ENCODE measurements at regions not wholly inside any gene's neighbourhood (a gene's known extent, or its start where the extent isn't known, plus 50 kb on each side); places are given as distances from the start of the nearest gene placed in this dataset.
"Not testable (repeated sequence)": the region's sequence is repeated elsewhere in the genome, so short reads cannot be mapped to it uniquely, and the experiment has no call there.

GRCh38 chr13:89455225-89455624 is 1784.1 kb downstream of the SLITRK5 start:
- H3K27ac ChIP-seq (replicated peaks) = no peak overlapping the region
- TF ChIP-seq CTCF (IDR thresholded peaks at IDR 0.05; ENCODE audit: borderline replicate concordance) = no peak
- H3K9me3 ChIP-seq (replicated peaks) = no peaks in the 10 kb centered on the region
- intact Hi-C loops (cut with micrococcal nuclease) = no loop called here
- no peaks in the 10 kb centered on the region for H3K27me3 ChIP-seq (ENCODE audit: low read depth)
- no peaks in the 10 kb centered on the region for H3K36me3 ChIP-seq
- H3K4me3 ChIP-seq = no peak overlapping the region
- H3K4me1 ChIP-seq = no peaks in the 10 kb centered on the region
- DNase-seq = no peak

GRCh38 chr13:89455741-89456140 is 1784.6 kb downstream of the SLITRK5 start:
- Histone ChIP-seq H3K36me3 (no peaks in the 10 kb centered on the region), H3K4me1 (no peaks in the 10 kb centered on the region), H3K27me3 (ENCODE audit: low read depth) (no peaks in the 10 kb centered on the region), H3K4me3 (no peak overlapping the region), H3K27ac (replicated peaks) (no peak overlapping the region), H3K9me3 (replicated peaks) (no peaks in the 10 kb centered on the region)
- intact Hi-C loops (cut with micrococcal nuclease) = no loop called here
- TF ChIP-seq CTCF (IDR thresholded peaks at IDR 0.05; ENCODE audit: borderline replicate concordance) = no peak
- no peak for DNase-seq

GRCh38 chr13:89457977-89458376 is 1786.8 kb downstream of the SLITRK5 start:
- Histone ChIP-seq H3K4me3 (no peak overlapping the region), H3K4me1 (no peaks in the 10 kb centered on the region), H3K27me3 (ENCODE audit: low read depth) (no peaks in the 10 kb centered on the region), H3K27ac (replicated peaks) (no peak overlapping the region), H3K36me3 (no peaks in the 10 kb centered on the region), H3K9me3 (replicated peaks) (no peaks in the 10 kb centered on the region)
- intact Hi-C loops (cut with micrococcal nuclease) = no loop called here
- no peak for TF ChIP-seq CTCF (IDR thresholded peaks at IDR 0.05; ENCODE audit: borderline replicate concordance)
- no peak for DNase-seq

- TF ChIP-seq CTCF (IDR thresholded peaks at IDR 0.05; ENCODE audit: borderline replicate concordance) = no peak
- intact Hi-C loops (cut with micrococcal nuclease) = no loop called here
- DNase-seq = no peak
- Histone ChIP-seq H3K9me3 (replicated peaks) (no peaks in the 10 kb centered on the region), H3K4me3 (no peak overlapping the region), H3K27ac (replicated peaks) (no peak overlapping the region), H3K4me1 (no peaks in the 10 kb centered on the region), H3K27me3 (ENCODE audit: low read depth) (no peaks in the 10 kb centered on the region), H3K36me3 (no peaks in the 10 kb centered on the region)
Measured at GRCh38 chr13:89458456-89458855, 1787.3 kb downstream of the SLITRK5 start.

- intact Hi-C loops (cut with micrococcal nuclease); H3K27ac ChIP-seq (replicated peaks); H3K4me3 ChIP-seq; H3K9me3 ChIP-seq (replicated peaks); DNase-seq; H3K36me3 ChIP-seq; H3K4me1 ChIP-seq; H3K27me3 ChIP-seq (ENCODE audit: low read depth): not testable (repeated sequence)
Measured at GRCh38 chr13:89460895-89461294, 1789.7 kb downstream of the SLITRK5 start.

- intact Hi-C loops (cut with micrococcal nuclease) = no loop called here
Measured at GRCh38 chr13:89465366-89465765, 1794.2 kb downstream of the SLITRK5 start.

More at GRCh38 chr13:89465366-89465765, 1794.2 kb downstream of the SLITRK5 start:
- no peak overlapping the region for H3K27ac ChIP-seq (replicated peaks)
- H3K36me3 ChIP-seq = no peaks in the 10 kb centered on the region
- H3K4me1 ChIP-seq = no peaks in the 10 kb centered on the region
- H3K9me3 ChIP-seq (replicated peaks) = no peaks in the 10 kb centered on the region
- DNase-seq = no peak
- H3K27me3 ChIP-seq (ENCODE audit: low read depth) = no peaks in the 10 kb centered on the region
- no peak for TF ChIP-seq CTCF (IDR thresholded peaks at IDR 0.05; ENCODE audit: borderline replicate concordance)
- H3K4me3 ChIP-seq = no peak overlapping the region

All from left ventricle myocardium inferior (tissue), 1 donor.